Loucy (cell line): ENCODE measurements at regions not wholly inside any gene's neighbourhood (a gene's known extent, or its start where the extent isn't known, plus 50 kb on each side); places are given as distances from the start of the nearest gene placed in this dataset.

Experiments used
- H2AFZ ChIP-seq: fragments of 200-600 bp; sonication (generic); 2 replicates; pipeline ENCODE4 v1.6.0; 2016; ENCODE audit warnings: antibody characterized with exemption, mild to moderate bottlenecking, low read length, moderate library complexity
- H3F3A ChIP-seq: fragments of 200-600 bp; 2 replicates; pipeline ENCODE4 v1.6.0; 2016; ENCODE audit warnings: antibody characterized with exemption, low read depth, mild to moderate bottlenecking
- H3K27me3 ChIP-seq: fragments of 200-600 bp; sonication (generic); 2 replicates; pipeline ENCODE4 v1.6.1; 2014; ENCODE audit warnings: low read length, mild to moderate bottlenecking; ENCODE audit not compliant: insufficient read depth, poor library complexity, severe bottlenecking
- H3K36me3 ChIP-seq: fragments of 200-600 bp; sonication (generic); 2 replicates; pipeline ENCODE4 v1.6.1; 2016; ENCODE audit warnings: low read length; ENCODE audit not compliant: insufficient read depth
- H3K4me1 ChIP-seq: fragments of 200-600 bp; sonication (generic); 2 replicates; pipeline ENCODE4 v1.5.1; 2014; ENCODE audit warnings: low read length, mild to moderate bottlenecking; ENCODE audit not compliant: insufficient read depth, poor library complexity, severe bottlenecking
- H3K4me2 ChIP-seq: fragments of 200-600 bp; sonication (generic); 2 replicates; pipeline ENCODE4 v1.6.0; 2014; ENCODE audit warnings: antibody characterized with exemption, low read length, low read depth, mild to moderate bottlenecking; ENCODE audit not compliant: poor library complexity, severe bottlenecking
- H3K4me3 ChIP-seq: fragments of 200-600 bp; sonication (generic); 2 replicates; pipeline ENCODE4 v1.5.1; 2014; ENCODE audit warnings: low read length, mild to moderate bottlenecking, mixed read lengths; ENCODE audit not compliant: poor library complexity, severe bottlenecking
- H3K79me2 ChIP-seq: fragments of 200-600 bp; sonication (generic); 2 replicates; pipeline ENCODE4 v1.6.1; 2014; ENCODE audit warnings: low read length; ENCODE audit not compliant: insufficient read depth
- H3K9ac ChIP-seq: fragments of 200-600 bp; sonication (generic); 2 replicates; pipeline ENCODE4 v1.6.0; 2014; ENCODE audit warnings: mild to moderate bottlenecking, low read depth, low read length, moderate library complexity; ENCODE audit not compliant: poor library complexity, severe bottlenecking
- H3K9me2 ChIP-seq: fragments of 200-600 bp; sonication (generic); replicated peaks from 2 replicates; pipeline ENCODE4 v1.6.1; 2016; ENCODE audit warnings: low read depth, low read length, mixed read lengths
- H3K9me3 ChIP-seq: fragments of 200-600 bp; sonication (generic); 2 replicates; pipeline ENCODE4 v1.6.1; 2014; ENCODE audit warnings: mild to moderate bottlenecking, antibody characterized with exemption, low read length, low read depth; ENCODE audit not compliant: insufficient read depth
- H4K20me1 ChIP-seq: fragments of 200-600 bp; sonication (generic); 2 replicates; pipeline ENCODE4 v1.6.0; 2014; ENCODE audit warnings: antibody characterized with exemption, low read length, mild to moderate bottlenecking; ENCODE audit not compliant: insufficient read depth, poor library complexity, severe bottlenecking
- CTCF ChIP-seq: fragments of 200-600 bp; sonication (generic); conservative IDR thresholded peaks from 2 replicates; pipeline ENCODE4 v1.5.1; 2014; ENCODE audit warnings: mild to moderate bottlenecking, antibody characterized with exemption, low read length
- EZH2phosphoT487 ChIP-seq: fragments of 200-600 bp; IDR thresholded peaks from 2 replicates; pipeline ENCODE4 v1.6.1; 2018; ENCODE audit warnings: antibody characterized with exemption, mild to moderate bottlenecking, moderate library complexity, borderline replicate concordance

GRCh38 chr14:105839425-105840265 lies 313.3 kb downstream of the TMEM121 start:
- Histone ChIP-seq H3K4me3 (no peak overlapping the region), H3K4me2 (no peak overlapping the region), H2AFZ (no peak overlapping the region), H3K9ac (no peak overlapping the region), H3K9me3 (no peaks in the 10 kb centered on the region), H3K9me2 (no peaks in the 10 kb centered on the region), H4K20me1 (no peaks in the 10 kb centered on the region), H3K27me3 (no peaks in the 10 kb centered on the region), H3K4me1 (no peaks in the 10 kb centered on the region), H3F3A (no peaks in the 10 kb centered on the region), H3K36me3 (no peaks in the 10 kb centered on the region), H3K79me2 (no peaks in the 10 kb centered on the region)
- no peak for TF ChIP-seq CTCF
- TF ChIP-seq EZH2phosphoT487: no peak

GRCh38 chr14:105840266-105841021 lies 314.1 kb downstream of the TMEM121 start:
- Histone ChIP-seq H4K20me1 (no peaks in the 10 kb centered on the region), H2AFZ (no peak overlapping the region), H3K9me2 (no peaks in the 10 kb centered on the region), H3K79me2 (no peaks in the 10 kb centered on the region), H3K9ac (no peak overlapping the region), H3K36me3 (no peaks in the 10 kb centered on the region), H3K27me3 (no peaks in the 10 kb centered on the region), H3K9me3 (no peaks in the 10 kb centered on the region), H3K4me2 (no peak overlapping the region), H3K4me1 (no peaks in the 10 kb centered on the region), H3K4me3 (no peak overlapping the region), H3F3A (no peaks in the 10 kb centered on the region)
- no peak for TF ChIP-seq CTCF
- TF ChIP-seq EZH2phosphoT487: no peak

- Histone ChIP-seq H3K79me2 (no peaks in the 10 kb centered on the region), H4K20me1 (no peaks in the 10 kb centered on the region), H3F3A (no peaks in the 10 kb centered on the region), H3K9ac (no peak overlapping the region), H3K4me2 (no peak overlapping the region), H3K9me2 (no peaks in the 10 kb centered on the region), H3K4me1 (no peaks in the 10 kb centered on the region), H3K36me3 (no peaks in the 10 kb centered on the region), H3K27me3 (no peaks in the 10 kb centered on the region), H2AFZ (no peak overlapping the region), H3K9me3 (no peaks in the 10 kb centered on the region), H3K4me3 (no peak overlapping the region)
- TF ChIP-seq EZH2phosphoT487 (no peak), CTCF (no peak)
Observed at GRCh38 chr14:105841022-105842009, 314.9 kb downstream of the TMEM121 start.
